ENCODE measurements at regions not wholly inside any gene's neighbourhood (a gene's known extent, or its start where the extent isn't known, plus 50 kb on each side); places are given as distances from the start of the nearest gene placed in this dataset.
A peak's percentile ranks its signal among the peaks of the same experiment; 100 is the strongest.
"Not testable (repeated sequence)": the region's sequence is repeated elsewhere in the genome, so short reads cannot be mapped to it uniquely, and the experiment has no call there.

DNA sequence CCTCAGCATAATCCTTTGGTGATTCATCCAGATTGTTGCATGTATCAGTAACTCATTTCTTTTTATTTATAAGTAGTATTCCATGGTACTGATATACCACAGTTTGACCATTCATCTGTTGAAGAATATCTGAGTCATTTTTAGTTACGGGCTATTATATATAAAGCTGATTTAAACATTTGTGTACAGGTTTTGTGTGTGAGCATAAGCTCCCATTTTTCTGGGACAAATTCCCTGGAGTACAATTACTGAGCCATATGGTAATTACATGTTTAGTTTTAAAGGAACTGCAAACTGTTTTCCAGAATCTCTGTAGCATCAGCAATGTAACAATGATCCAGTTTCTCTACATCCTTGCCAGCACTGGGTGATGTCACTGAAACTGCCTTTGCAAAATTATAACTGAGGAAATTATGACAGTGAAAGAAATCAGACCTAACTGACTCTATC is 236.2 kb upstream of the KRR1 start:
- FAIRE-seq, result no peak
- TF ChIP-seq POLR2AphosphoS5 (IDR thresholded peaks at IDR 0.05; ENCODE audit: low read depth, low read length) (no peak), POLR2A (IDR thresholded peaks at IDR 0.05; ENCODE audit: low read depth, low read length) (no peak), TAF1 (IDR thresholded peaks at IDR 0.05; ENCODE audit: borderline replicate concordance, low read depth, low read length) (no peak)
- no peak for DNase-seq (ENCODE audit: insufficient read length)

DNA sequence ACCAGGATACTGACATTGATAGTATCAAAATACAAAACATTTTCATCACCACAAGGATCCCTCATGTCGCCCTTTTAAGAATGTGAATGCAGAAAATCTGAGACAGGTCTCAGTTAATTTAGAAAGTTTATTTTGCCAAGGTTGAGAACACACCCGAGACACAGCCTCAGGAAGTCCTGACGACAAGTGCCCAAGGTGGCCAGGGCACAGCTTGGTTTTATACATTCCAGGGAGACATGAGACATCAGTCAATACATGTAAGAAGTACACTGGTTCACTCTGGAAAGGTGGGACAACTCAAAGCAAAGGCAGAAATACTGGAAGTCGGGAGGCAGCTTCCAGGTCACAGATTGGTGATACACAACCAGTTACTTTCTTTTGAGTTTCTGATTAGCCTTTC is 235.2 kb upstream of the KRR1 start:
- DNase-seq (ENCODE audit: insufficient read length), result no peak
- no peak for TF ChIP-seq POLR2A (IDR thresholded peaks at IDR 0.05; ENCODE audit: low read depth, low read length)
- TF ChIP-seq TAF1 (IDR thresholded peaks at IDR 0.05; ENCODE audit: borderline replicate concordance, low read depth, low read length), result no peak
- TF ChIP-seq POLR2AphosphoS5 (IDR thresholded peaks at IDR 0.05; ENCODE audit: low read depth, low read length), result no peak
- FAIRE-seq, result no peak

DNA sequence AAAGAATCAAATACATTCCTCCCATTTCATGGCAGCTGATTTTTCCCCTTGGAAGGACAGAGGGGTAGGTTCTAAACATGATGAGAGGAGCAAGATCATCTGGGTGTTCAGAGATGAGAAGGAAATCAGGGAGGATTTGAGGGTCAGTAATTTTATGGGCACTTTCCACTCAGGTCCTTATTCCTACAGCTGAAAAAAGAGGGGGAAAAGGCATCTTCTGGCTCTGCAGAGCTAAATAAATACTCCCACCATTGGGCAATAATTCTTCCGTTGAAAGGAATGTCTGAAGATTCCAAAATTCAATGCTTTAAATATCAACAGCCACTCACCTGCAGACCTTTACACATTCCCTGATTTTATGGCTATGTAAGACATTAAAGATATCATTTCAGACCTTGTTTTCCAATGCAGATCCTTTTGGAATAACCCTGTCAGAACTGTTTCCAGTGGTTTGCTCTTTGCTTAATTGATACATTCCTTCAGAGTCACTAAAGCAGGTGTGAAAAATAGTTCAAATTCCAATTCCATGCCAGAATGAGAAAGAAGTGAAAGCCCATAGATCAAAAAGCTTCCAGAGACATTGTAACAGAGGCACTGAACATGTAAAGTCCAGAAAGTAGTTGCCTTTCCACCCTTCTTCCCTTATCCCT is 233.3 kb upstream of the KRR1 start:
- no peak for DNase-seq (ENCODE audit: insufficient read length)
- FAIRE-seq, result no peak
- TF ChIP-seq TAF1 (IDR thresholded peaks at IDR 0.05; ENCODE audit: borderline replicate concordance, low read depth, low read length) (no peak), POLR2AphosphoS5 (IDR thresholded peaks at IDR 0.05; ENCODE audit: low read depth, low read length) (no peak), POLR2A (IDR thresholded peaks at IDR 0.05; ENCODE audit: low read depth, low read length) (no peak)

DNA sequence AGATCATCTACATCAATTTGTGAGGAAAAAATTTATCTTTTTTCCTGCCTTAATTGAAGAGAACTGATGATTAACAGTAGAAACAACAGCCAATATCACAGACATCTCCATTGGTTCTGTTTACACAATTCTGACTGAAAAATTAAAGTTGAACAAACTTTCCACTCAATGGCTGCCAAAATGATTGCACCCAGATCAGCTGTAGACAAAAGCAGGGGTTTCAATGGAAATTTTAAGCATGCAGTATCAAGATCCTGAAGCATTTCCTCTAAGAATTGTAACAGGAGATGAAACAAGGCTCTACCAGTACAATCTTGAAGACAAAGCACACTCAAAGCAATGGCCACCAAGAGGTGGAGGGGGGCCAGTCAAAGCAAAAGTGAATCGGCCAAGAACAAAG is 231.6 kb upstream of the KRR1 start:
- DNase-seq (ENCODE audit: insufficient read length) (no peak), FAIRE-seq (no peak)
- TF ChIP-seq TAF1 (IDR thresholded peaks at IDR 0.05; ENCODE audit: borderline replicate concordance, low read depth, low read length) (no peak), POLR2A (IDR thresholded peaks at IDR 0.05; ENCODE audit: low read depth, low read length) (no peak), POLR2AphosphoS5 (IDR thresholded peaks at IDR 0.05; ENCODE audit: low read depth, low read length) (no peak)

DNA sequence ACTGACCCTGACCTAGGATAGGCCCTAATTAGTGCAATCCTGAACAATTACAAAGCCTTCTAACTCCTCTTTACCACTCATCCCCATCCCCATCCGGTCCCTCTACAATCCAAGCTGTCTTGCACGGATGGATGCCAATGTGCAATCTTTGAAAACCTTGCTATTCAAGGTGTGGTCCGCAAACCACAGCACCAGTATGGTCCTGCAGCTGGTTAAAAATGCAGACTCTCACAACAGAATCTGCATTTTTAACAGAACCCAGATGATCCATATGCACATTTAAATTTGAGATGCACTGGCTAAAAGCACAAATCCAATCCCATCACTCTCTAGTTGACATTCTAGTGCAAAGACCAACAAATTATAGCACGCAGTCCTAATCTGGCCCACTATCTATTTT is 230.6 kb upstream of the KRR1 start:
- TF ChIP-seq TAF1 (IDR thresholded peaks at IDR 0.05; ENCODE audit: borderline replicate concordance, low read depth, low read length), result no peak
- TF ChIP-seq POLR2AphosphoS5 (IDR thresholded peaks at IDR 0.05; ENCODE audit: low read depth, low read length), result no peak
- no peak for TF ChIP-seq POLR2A (IDR thresholded peaks at IDR 0.05; ENCODE audit: low read depth, low read length)
- DNase-seq (ENCODE audit: insufficient read length), result no peak
- FAIRE-seq, result no peak

DNA sequence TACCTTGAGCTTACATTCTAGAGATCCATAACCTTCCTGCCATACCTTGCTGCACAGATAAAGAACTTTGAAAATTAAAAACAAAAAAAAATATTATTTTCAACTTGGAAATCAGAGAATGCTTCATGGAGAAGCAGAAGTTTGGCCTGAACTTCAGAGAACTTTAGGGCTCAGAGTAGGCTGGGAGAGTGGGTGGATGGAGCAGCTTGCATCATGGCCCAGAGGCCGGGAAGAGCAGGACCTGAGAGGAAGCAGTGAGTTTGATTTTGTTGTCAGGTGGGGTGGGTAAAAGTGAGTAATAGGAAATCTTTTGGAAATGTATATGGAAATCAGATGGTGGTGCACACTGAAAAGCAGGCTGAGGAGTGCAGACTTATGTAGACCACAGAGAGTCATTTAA is 228.5 kb upstream of the KRR1 start:
- FAIRE-seq (no peak), DNase-seq (ENCODE audit: insufficient read length) (no peak)
- no peak for TF ChIP-seq TAF1 (IDR thresholded peaks at IDR 0.05; ENCODE audit: borderline replicate concordance, low read depth, low read length)
- TF ChIP-seq POLR2AphosphoS5 (IDR thresholded peaks at IDR 0.05; ENCODE audit: low read depth, low read length), result no peak
- no peak for TF ChIP-seq POLR2A (IDR thresholded peaks at IDR 0.05; ENCODE audit: low read depth, low read length)

DNA sequence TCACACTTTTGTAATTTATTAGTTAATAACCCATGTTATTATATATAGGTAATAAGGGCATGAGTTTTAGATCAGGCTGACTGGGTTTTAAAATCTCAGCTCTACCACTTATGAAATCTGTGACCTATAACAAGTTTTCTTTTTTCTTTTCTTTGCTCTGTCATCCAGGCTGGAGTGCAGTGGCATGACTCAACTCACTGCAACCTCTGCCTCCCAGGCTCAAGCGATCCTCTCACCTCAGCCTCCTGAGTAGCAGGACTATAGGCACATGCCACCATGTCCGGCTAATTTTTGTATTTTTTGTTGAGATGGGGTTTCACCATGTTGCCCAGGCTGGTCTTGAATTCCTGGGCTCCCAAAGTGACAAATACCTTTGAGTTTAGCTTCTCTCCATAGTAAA is 227.7 kb upstream of the KRR1 start:
- DNase-seq (ENCODE audit: insufficient read length); FAIRE-seq: not testable (repeated sequence)

DNA sequence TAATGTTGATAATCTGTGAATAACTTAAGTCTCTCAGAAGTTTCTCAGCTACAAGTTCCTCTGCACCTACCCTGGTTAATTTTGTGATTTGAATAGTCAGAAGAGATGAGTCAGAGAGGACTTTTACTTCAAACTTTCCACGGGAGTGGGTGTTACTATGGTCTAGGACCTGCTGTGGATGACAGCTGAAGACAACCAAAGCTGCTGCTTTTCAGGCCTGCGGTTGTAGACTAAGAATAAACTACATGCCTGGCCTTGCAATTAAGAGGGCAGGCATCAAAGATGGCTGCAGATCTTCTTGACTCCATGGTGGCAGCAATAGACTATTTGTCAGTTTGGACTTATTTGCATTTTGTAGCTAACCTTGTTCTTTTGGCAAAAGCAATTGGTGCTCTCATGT is 227.1 kb upstream of the KRR1 start:
- peak; percentile 50 for FAIRE-seq
- DNase-seq (ENCODE audit: insufficient read length), result peak; percentile 11
- TF ChIP-seq TAF1 (IDR thresholded peaks at IDR 0.05; ENCODE audit: borderline replicate concordance, low read depth, low read length) (no peak), POLR2AphosphoS5 (IDR thresholded peaks at IDR 0.05; ENCODE audit: low read depth, low read length) (no peak), POLR2A (IDR thresholded peaks at IDR 0.05; ENCODE audit: low read depth, low read length) (no peak)

DNA sequence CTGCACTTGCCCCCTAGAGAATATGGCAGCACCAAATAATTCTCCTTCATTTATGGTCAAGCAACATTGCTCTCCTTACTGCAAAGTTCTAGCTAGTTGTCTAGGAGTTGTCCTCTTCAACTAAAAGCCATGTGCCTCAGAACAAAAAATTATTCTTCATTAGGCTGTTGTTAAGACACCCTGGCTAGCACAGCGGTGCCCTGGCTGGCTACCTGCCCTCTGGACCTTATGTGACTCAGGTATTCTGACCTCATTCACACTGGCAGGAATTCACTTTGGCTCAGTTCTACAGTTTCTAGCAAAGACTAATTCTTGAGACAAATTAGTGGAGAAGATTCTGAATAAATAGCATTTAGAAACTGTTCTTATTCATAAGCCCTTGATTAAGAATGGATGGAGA is 224.4 kb upstream of the KRR1 start:
- no peak for FAIRE-seq
- no peak for TF ChIP-seq POLR2A (IDR thresholded peaks at IDR 0.05; ENCODE audit: low read depth, low read length)
- no peak for TF ChIP-seq POLR2AphosphoS5 (IDR thresholded peaks at IDR 0.05; ENCODE audit: low read depth, low read length)
- TF ChIP-seq TAF1 (IDR thresholded peaks at IDR 0.05; ENCODE audit: borderline replicate concordance, low read depth, low read length), result no peak
- no peak for DNase-seq (ENCODE audit: insufficient read length)

DNA sequence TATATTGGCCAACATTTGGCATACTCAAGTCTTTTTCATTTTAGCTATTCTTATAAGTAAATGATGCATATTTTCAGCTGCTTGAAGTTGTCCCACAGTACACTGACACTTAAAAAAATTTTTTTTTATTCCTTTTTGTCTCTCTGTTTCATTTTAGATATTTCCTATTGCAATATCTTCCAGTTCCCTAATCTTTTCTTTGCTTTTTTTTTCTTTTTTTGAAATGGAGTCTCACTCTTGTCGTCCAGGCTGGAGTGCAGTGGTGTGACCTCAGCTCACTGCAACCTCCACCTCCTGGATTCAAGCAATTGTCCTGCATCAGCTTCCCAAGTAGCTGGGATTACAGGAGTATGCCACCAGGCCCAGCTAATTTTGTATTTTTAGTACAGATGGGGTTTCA is 217.4 kb upstream of the KRR1 start:
- FAIRE-seq, result no peak
- DNase-seq (ENCODE audit: insufficient read length), result no peak
- TF ChIP-seq POLR2A (IDR thresholded peaks at IDR 0.05; ENCODE audit: low read depth, low read length), result no peak
- no peak for TF ChIP-seq TAF1 (IDR thresholded peaks at IDR 0.05; ENCODE audit: borderline replicate concordance, low read depth, low read length)
- no peak for TF ChIP-seq POLR2AphosphoS5 (IDR thresholded peaks at IDR 0.05; ENCODE audit: low read depth, low read length)

DNA sequence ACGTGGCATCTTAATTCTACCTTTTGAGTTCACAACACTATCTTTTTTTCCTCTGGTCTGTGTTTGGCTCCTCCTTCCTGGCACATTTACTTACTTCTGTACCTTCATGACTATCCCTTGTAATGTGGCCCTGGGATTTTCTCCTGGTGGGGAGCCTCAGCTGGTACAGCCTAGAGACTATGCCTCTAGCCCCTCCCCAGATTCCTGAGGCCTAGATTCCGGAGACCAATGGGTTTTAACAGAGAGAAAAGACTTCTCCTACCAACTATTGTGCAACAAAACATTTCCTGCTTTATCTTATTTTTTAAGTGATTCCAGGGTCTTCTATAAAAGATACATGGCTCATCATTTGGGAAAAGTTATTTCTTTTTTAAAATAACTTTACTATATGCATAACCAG is 216.2 kb upstream of the KRR1 start:
- FAIRE-seq, result no peak
- TF ChIP-seq TAF1 (IDR thresholded peaks at IDR 0.05; ENCODE audit: borderline replicate concordance, low read depth, low read length) (no peak), POLR2A (IDR thresholded peaks at IDR 0.05; ENCODE audit: low read depth, low read length) (no peak), POLR2AphosphoS5 (IDR thresholded peaks at IDR 0.05; ENCODE audit: low read depth, low read length) (no peak)
- no peak for DNase-seq (ENCODE audit: insufficient read length)

DNA sequence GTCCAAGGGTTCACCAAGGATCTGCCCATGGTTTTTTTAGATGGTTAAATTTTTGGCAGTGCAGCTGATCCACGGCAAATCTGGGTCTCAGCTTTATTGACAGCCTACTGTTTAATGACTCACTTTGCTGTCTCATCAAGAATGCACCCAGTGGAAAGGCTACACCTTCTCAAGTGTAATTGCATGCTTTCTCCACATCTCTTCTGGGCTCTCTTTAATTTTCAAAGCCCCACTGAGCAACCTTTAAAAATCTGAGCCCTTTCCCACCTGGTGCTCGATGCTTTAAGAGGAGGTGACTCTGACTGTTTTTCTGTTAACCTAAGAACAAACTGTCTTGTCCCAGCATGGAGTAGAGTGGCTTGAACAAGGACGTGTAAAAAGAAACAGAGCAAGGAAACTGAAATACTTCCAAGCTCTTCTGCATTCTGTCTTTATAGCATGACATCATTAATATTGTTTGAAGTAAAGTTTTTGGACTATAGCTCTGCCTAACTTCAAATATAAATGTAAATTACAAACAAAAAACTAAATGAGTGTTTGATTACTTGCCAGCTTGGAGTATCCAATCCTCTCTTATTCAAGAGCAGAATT is 214.2 kb upstream of the KRR1 start:
- DNase-seq (ENCODE audit: insufficient read length) (no peak), FAIRE-seq (no peak)

More for the DNA sequence above, 214.2 kb upstream of the KRR1 start:
- TF ChIP-seq POLR2A (IDR thresholded peaks at IDR 0.05; ENCODE audit: low read depth, low read length) (no peak), TAF1 (IDR thresholded peaks at IDR 0.05; ENCODE audit: borderline replicate concordance, low read depth, low read length) (no peak), POLR2AphosphoS5 (IDR thresholded peaks at IDR 0.05; ENCODE audit: low read depth, low read length) (no peak)

All from GM12892 (cell line).